ENCODE measurements at regions not wholly inside any gene's neighbourhood (a gene's known extent, or its start where the extent isn't known, plus 50 kb on each side); places are given as distances from the start of the nearest gene placed in this dataset.

DNA sequence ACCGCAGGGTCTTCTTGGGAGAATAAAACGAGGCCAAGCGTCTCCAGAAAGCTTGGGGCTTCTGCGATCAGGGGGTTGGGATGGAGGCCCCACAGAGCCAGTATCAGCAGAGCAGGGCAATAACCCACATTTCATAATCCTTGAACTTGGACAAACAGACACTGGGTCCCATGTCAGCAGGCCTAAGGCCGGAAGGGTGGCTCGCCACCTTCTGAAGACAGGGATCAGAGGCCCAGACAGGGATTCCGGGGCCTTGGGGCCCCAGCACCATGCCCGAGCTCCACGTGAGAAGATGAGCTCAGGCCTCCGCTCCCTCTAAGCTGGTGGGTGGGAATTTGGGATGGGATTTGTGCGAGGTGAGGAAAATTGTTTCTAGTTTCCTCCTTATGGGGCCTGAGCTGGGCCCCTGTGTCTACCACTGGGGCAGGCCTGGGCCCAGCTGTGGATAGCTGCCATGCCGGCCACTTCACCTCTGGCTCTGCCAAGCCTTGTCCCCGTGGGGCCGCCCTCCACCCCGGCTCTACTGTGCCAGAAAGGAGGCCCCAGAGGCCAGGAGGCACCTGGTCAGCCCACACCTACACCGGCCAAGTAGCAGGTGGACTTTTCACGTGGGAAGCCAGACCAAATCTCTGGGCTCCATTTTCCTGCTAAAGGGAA lies 67.2 kb upstream of the DLK1 start:
- Histone ChIP-seq H3K9me3 (ENCODE audit: control insufficient read depth, insufficient read depth, low read length) (no peaks in the 10 kb centered on the region), H3K4me3 (ENCODE audit: low read depth, low read length) (no peak overlapping the region), H3K27ac (ENCODE audit: low read depth, low read length) (no peak overlapping the region), H3K36me3 (ENCODE audit: control insufficient read depth, insufficient read depth, low read length) (no peaks in the 10 kb centered on the region), H3K27me3 (ENCODE audit: control insufficient read depth, insufficient read depth, low read length) (peaks cover 6% of the 10 kb centered on the region), H3K4me1 (ENCODE audit: control insufficient read depth, insufficient read depth, low read length) (no peaks in the 10 kb centered on the region), H3K9ac (ENCODE audit: low read depth, low read length) (no peak overlapping the region)

GRCh38 chr14:100660498-100660881 lies 66.2 kb upstream of the DLK1 start:
- Histone ChIP-seq H3K4me1 (ENCODE audit: control insufficient read depth, insufficient read depth, low read length) (no peaks in the 10 kb centered on the region), H3K27me3 (ENCODE audit: control insufficient read depth, insufficient read depth, low read length) (0 out of 2 replicates have a peak, but pooled peaks cover 3% of the 10 kb centered on the region), H3K4me3 (ENCODE audit: low read depth, low read length) (no peak overlapping the region), H3K9ac (ENCODE audit: low read depth, low read length) (no peak overlapping the region), H3K9me3 (ENCODE audit: control insufficient read depth, insufficient read depth, low read length) (no peaks in the 10 kb centered on the region), H3K36me3 (ENCODE audit: control insufficient read depth, insufficient read depth, low read length) (no peaks in the 10 kb centered on the region), H3K27ac (ENCODE audit: low read depth, low read length) (no peak overlapping the region)

DNA sequence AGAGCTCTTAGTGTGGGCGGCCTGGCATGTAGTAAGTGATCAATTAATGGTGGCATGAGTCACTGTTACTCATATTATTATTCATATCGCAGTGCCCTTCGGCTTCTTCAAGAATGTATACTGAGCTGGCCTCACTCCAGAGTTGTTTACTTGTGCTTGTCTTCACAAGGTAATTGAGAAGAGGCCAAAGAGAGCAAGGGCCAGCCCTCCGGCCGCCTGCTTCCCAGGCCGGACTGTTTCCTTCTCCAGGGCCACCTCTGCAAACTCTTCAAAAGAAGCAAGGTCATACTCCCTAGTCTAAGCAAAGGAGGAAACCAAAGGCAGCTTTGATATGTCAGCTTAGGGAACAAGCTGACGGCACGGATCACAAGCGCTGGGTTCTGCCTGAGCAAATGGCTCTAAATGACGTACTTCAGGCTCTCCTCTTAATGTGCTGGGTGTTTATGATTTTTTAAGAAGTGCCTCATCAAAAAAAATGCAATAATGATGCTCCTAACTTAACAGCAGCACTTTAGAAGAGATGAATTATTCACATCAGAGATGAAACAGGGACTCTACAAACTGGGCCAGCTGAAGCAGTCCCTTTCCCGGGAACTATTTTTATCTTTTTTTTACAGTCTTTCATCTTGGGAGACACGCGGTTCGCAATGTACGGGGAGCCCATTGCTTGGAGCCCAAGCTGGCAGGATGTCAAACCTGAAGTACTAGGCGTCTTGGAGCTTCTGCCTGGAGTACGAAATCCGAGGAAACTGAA lies 65.6 kb upstream of the DLK1 start:
- Histone ChIP-seq H3K36me3 (ENCODE audit: control insufficient read depth, insufficient read depth, low read length) (no peaks in the 10 kb centered on the region), H3K27ac (ENCODE audit: low read depth, low read length) (no peak overlapping the region), H3K4me3 (ENCODE audit: low read depth, low read length) (no peak overlapping the region), H3K4me1 (ENCODE audit: control insufficient read depth, insufficient read depth, low read length) (no peaks in the 10 kb centered on the region), H3K9ac (ENCODE audit: low read depth, low read length) (no peak overlapping the region), H3K27me3 (ENCODE audit: control insufficient read depth, insufficient read depth, low read length) (0 out of 2 replicates have a peak, but pooled peaks cover 3% of the 10 kb centered on the region), H3K9me3 (ENCODE audit: control insufficient read depth, insufficient read depth, low read length) (no peaks in the 10 kb centered on the region)

GRCh38 chr14:100662879-100663760 lies 63.6 kb upstream of the DLK1 start:
- no peaks in the 10 kb centered on the region for H3K9me3 ChIP-seq (ENCODE audit: control insufficient read depth, insufficient read depth, low read length)
- no peak overlapping the region for H3K27ac ChIP-seq (ENCODE audit: low read depth, low read length)
- H3K36me3 ChIP-seq (ENCODE audit: control insufficient read depth, insufficient read depth, low read length) = no peaks in the 10 kb centered on the region
- H3K9ac ChIP-seq (ENCODE audit: low read depth, low read length) = no peak overlapping the region
- H3K4me3 ChIP-seq (ENCODE audit: low read depth, low read length) = no peak overlapping the region
- H3K27me3 ChIP-seq (ENCODE audit: control insufficient read depth, insufficient read depth, low read length) = 0 out of 2 replicates have a peak, but pooled peaks cover 3% of the 10 kb centered on the region
- H3K4me1 ChIP-seq (ENCODE audit: control insufficient read depth, insufficient read depth, low read length) = no peaks in the 10 kb centered on the region

DNA sequence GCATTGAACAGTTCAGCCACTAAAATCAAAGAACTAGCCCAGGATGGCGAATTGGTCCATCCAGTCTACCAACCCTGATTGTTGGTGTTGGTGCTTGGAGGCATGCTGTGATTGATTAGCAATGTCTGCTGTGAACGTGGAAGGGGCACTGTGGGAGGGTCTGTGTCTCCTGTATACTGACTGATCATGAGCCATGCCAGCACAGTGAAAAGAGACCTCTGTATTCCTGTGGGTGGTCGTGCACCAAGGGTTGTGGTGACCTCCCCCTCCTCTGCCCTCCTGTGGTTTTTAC lies 63.0 kb upstream of the DLK1 start:
- no peaks in the 10 kb centered on the region for H3K9me3 ChIP-seq (ENCODE audit: control insufficient read depth, insufficient read depth, low read length)
- H3K4me1 ChIP-seq (ENCODE audit: control insufficient read depth, insufficient read depth, low read length) = no peaks in the 10 kb centered on the region
- no peak overlapping the region for H3K27ac ChIP-seq (ENCODE audit: low read depth, low read length)
- H3K36me3 ChIP-seq (ENCODE audit: control insufficient read depth, insufficient read depth, low read length) = no peaks in the 10 kb centered on the region
- H3K27me3 ChIP-seq (ENCODE audit: control insufficient read depth, insufficient read depth, low read length) = 0 out of 2 replicates have a peak, but pooled peaks cover 3% of the 10 kb centered on the region
- no peak overlapping the region for H3K9ac ChIP-seq (ENCODE audit: low read depth, low read length)
- no peak overlapping the region for H3K4me3 ChIP-seq (ENCODE audit: low read depth, low read length)

GRCh38 chr14:100664231-100664630 lies 62.5 kb upstream of the DLK1 start:
- no peak overlapping the region for H3K27ac ChIP-seq (ENCODE audit: low read depth, low read length)
- H3K27me3 ChIP-seq (ENCODE audit: control insufficient read depth, insufficient read depth, low read length) = 0 out of 2 replicates have a peak, but pooled peaks cover 3% of the 10 kb centered on the region
- no peak overlapping the region for H3K4me3 ChIP-seq (ENCODE audit: low read depth, low read length)

DNA sequence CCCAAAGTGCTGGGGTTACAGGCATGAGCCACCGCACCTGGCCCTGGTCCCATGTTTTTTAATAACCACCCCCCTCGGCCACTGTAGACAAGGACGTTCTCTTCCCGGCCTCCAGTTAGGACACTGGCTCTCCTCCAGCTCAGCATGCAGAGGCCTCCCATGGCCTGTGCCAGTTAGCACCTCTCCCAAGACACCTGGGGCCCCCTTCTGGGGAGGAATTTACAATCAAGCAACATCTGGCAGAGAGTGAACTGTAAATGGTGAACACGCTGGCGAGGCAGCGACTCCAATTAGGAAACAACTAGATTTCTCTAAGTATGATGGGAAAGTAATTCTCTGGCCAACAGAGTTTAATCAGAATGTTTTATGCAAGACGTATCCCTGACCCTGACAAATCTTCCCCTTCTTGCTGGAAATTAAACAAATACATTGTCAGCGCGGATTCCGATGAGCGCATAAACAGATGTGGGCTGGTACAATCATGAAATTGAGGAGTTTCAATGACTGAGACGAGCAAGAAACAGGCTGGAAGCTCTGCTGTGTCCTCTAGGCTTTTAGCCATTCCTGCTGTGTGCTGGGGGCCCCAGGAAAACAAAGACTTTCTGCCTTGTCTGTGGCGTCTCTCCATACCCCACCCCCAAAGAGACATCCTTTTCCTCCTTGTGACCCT lies 61.7 kb upstream of the DLK1 start:
- Histone ChIP-seq H3K36me3 (ENCODE audit: control insufficient read depth, insufficient read depth, low read length) (no peaks in the 10 kb centered on the region), H3K9me3 (ENCODE audit: control insufficient read depth, insufficient read depth, low read length) (no peaks in the 10 kb centered on the region), H3K4me3 (ENCODE audit: low read depth, low read length) (no peak overlapping the region), H3K4me1 (ENCODE audit: control insufficient read depth, insufficient read depth, low read length) (no peaks in the 10 kb centered on the region), H3K27ac (ENCODE audit: low read depth, low read length) (no peak overlapping the region), H3K9ac (ENCODE audit: low read depth, low read length) (no peak overlapping the region), H3K27me3 (ENCODE audit: control insufficient read depth, insufficient read depth, low read length) (0 out of 2 replicates have a peak, but pooled peaks cover 3% of the 10 kb centered on the region)

More at GRCh38 chr14:100664231-100664630, 62.5 kb upstream of the DLK1 start:
- Histone ChIP-seq H3K9ac (ENCODE audit: low read depth, low read length) (no peak overlapping the region), H3K4me1 (ENCODE audit: control insufficient read depth, insufficient read depth, low read length) (no peaks in the 10 kb centered on the region), H3K36me3 (ENCODE audit: control insufficient read depth, insufficient read depth, low read length) (no peaks in the 10 kb centered on the region), H3K9me3 (ENCODE audit: control insufficient read depth, insufficient read depth, low read length) (no peaks in the 10 kb centered on the region)

GRCh38 chr14:100665511-100666032 lies 61.1 kb upstream of the DLK1 start:
- Histone ChIP-seq H3K4me1 (ENCODE audit: control insufficient read depth, insufficient read depth, low read length) (no peaks in the 10 kb centered on the region), H3K27ac (ENCODE audit: low read depth, low read length) (no peak overlapping the region), H3K4me3 (ENCODE audit: low read depth, low read length) (no peak overlapping the region), H3K27me3 (ENCODE audit: control insufficient read depth, insufficient read depth, low read length) (0 out of 2 replicates have a peak, but pooled peaks cover 3% of the 10 kb centered on the region), H3K9me3 (ENCODE audit: control insufficient read depth, insufficient read depth, low read length) (no peaks in the 10 kb centered on the region), H3K36me3 (ENCODE audit: control insufficient read depth, insufficient read depth, low read length) (no peaks in the 10 kb centered on the region), H3K9ac (ENCODE audit: low read depth, low read length) (no peak overlapping the region)

DNA sequence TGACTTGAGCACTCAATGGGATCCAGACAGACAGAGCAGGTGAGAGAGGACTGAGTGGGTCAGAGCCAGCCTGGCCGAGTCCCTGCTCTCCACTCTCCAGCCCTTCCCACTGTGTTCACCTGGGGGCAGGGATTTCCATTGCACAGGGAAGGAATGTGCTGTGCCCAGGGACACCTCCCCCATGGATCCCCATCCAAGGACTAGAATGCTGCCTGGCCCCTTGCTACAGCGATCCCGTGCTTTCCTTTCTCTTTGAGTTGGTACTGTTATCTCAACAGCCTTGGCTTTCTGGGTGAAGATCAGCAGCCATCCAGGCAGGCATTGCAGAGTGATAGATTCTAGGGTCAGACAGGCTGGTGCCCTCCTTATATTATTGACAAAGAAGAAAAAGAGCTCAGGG lies 60.3 kb upstream of the DLK1 start:
- Histone ChIP-seq H3K4me1 (ENCODE audit: control insufficient read depth, insufficient read depth, low read length) (no peaks in the 10 kb centered on the region), H3K9ac (ENCODE audit: low read depth, low read length) (no peak overlapping the region), H3K27ac (ENCODE audit: low read depth, low read length) (no peak overlapping the region), H3K36me3 (ENCODE audit: control insufficient read depth, insufficient read depth, low read length) (no peaks in the 10 kb centered on the region), H3K9me3 (ENCODE audit: control insufficient read depth, insufficient read depth, low read length) (no peaks in the 10 kb centered on the region), H3K27me3 (ENCODE audit: control insufficient read depth, insufficient read depth, low read length) (0 out of 2 replicates have a peak, but pooled peaks cover 3% of the 10 kb centered on the region), H3K4me3 (ENCODE audit: low read depth, low read length) (no peak overlapping the region)

GRCh38 chr14:100666851-100667250 lies 59.8 kb upstream of the DLK1 start:
- Histone ChIP-seq H3K27ac (ENCODE audit: low read depth, low read length) (no peak overlapping the region), H3K9me3 (ENCODE audit: control insufficient read depth, insufficient read depth, low read length) (no peaks in the 10 kb centered on the region), H3K4me1 (ENCODE audit: control insufficient read depth, insufficient read depth, low read length) (no peaks in the 10 kb centered on the region), H3K4me3 (ENCODE audit: low read depth, low read length) (no peak overlapping the region), H3K9ac (ENCODE audit: low read depth, low read length) (no peak overlapping the region), H3K36me3 (ENCODE audit: control insufficient read depth, insufficient read depth, low read length) (no peaks in the 10 kb centered on the region), H3K27me3 (ENCODE audit: control insufficient read depth, insufficient read depth, low read length) (peaks cover 6% of the 10 kb centered on the region)
